ENCODE measurements at regions not wholly inside any gene's neighbourhood (a gene's known extent, or its start where the extent isn't known, plus 50 kb on each side); places are given as distances from the start of the nearest gene placed in this dataset.

DNA sequence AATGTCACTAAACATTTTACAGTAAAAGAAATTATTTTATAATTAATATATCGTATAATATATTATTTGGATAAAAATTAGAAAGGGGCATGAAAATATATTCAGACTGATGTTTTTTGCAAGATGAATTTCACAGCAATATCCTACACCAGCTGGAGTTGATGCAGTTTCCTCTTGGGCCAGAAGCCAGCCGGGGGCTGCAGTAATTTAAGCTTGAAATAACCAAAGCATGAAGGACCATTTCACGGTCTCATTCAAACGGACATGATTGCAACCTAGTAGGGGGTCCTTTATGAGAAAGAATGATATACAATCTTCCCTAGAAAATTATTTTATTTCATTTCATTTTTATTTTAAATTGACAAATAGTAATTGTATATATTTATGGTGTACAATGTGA, 797.2 kb upstream of the PCDH9 start:
- FAIRE-seq (no peak), DNase-seq (no peak)
- Histone ChIP-seq H3K36me3 (ENCODE audit: control insufficient read depth in 3 of 3, insufficient read depth in 2 of 3, low read depth in 1 of 3, low read length in 3 of 3) (no peaks in the 10 kb centered on the region), H3K4me3 (ENCODE audit: low read depth in 1 of 3, low read length in 3 of 3) (no peak overlapping the region), H3K27ac (ENCODE audit: low read depth in 1 of 3, low read length in 2 of 3) (no peak overlapping the region), H3K4me1 (ENCODE audit: control insufficient read depth in 3 of 3, insufficient read depth in 2 of 3, low read depth in 1 of 3, low read length in 2 of 3) (no peaks in the 10 kb centered on the region), H3K27me3 (ENCODE audit: control insufficient read depth in 3 of 3, insufficient read depth in 3 of 3, low read length in 3 of 3) (no peaks in the 10 kb centered on the region), H3K9me3 (ENCODE audit: control insufficient read depth in 2 of 2, insufficient read depth in 1 of 2, low read depth in 1 of 2, low read length in 1 of 2) (peaks cover 0 to 5% of the 10 kb centered on the region in 2 donors)
- 75 to 90% (median 84%) methylated on average over 4 of the region's 4 CpGs for WGBS, 3 donors

GRCh38 chr13:68026077-68026476, 795.9 kb upstream of the PCDH9 start:
- no peak overlapping the region for H3K4me3 ChIP-seq (ENCODE audit: low read depth in 1 of 3, low read length in 3 of 3)
- FAIRE-seq = no peak
- WGBS, 3 donors = 47 to 60% (median 48%) methylated on average over 3 of the region's 3 CpGs
- no peak for DNase-seq
- no peaks in the 10 kb centered on the region for H3K36me3 ChIP-seq (ENCODE audit: control insufficient read depth in 3 of 3, insufficient read depth in 2 of 3, low read depth in 1 of 3, low read length in 3 of 3)
- H3K27ac ChIP-seq (ENCODE audit: low read depth in 1 of 3, low read length in 2 of 3) = no peak overlapping the region
- H3K4me1 ChIP-seq (ENCODE audit: control insufficient read depth in 3 of 3, insufficient read depth in 2 of 3, low read depth in 1 of 3, low read length in 2 of 3) = no peaks in the 10 kb centered on the region
- no peaks in the 10 kb centered on the region for H3K27me3 ChIP-seq (ENCODE audit: control insufficient read depth in 3 of 3, insufficient read depth in 3 of 3, low read length in 3 of 3)
- H3K9me3 ChIP-seq (ENCODE audit: control insufficient read depth in 2 of 2, insufficient read depth in 1 of 2, low read depth in 1 of 2, low read length in 1 of 2) = peaks cover 0 to 5% of the 10 kb centered on the region in 2 donors

GRCh38 chr13:68025604-68026003, 795.5 kb upstream of the PCDH9 start:
- Histone ChIP-seq H3K4me1 (ENCODE audit: control insufficient read depth in 3 of 3, insufficient read depth in 2 of 3, low read depth in 1 of 3, low read length in 2 of 3) (no peaks in the 10 kb centered on the region), H3K4me3 (ENCODE audit: low read depth in 1 of 3, low read length in 3 of 3) (no peak overlapping the region), H3K9me3 (ENCODE audit: control insufficient read depth in 2 of 2, insufficient read depth in 1 of 2, low read depth in 1 of 2, low read length in 1 of 2) (peaks cover 0 to 5% of the 10 kb centered on the region in 2 donors), H3K36me3 (ENCODE audit: control insufficient read depth in 3 of 3, insufficient read depth in 2 of 3, low read depth in 1 of 3, low read length in 3 of 3) (no peaks in the 10 kb centered on the region), H3K27ac (ENCODE audit: low read depth in 1 of 3, low read length in 2 of 3) (no peak overlapping the region), H3K27me3 (ENCODE audit: control insufficient read depth in 3 of 3, insufficient read depth in 3 of 3, low read length in 3 of 3) (no peaks in the 10 kb centered on the region)
- FAIRE-seq = no peak
- 72 to 89% (median 81%) methylated on average over 2 of the region's 2 CpGs for WGBS, 3 donors
- DNase-seq = no peak

DNA sequence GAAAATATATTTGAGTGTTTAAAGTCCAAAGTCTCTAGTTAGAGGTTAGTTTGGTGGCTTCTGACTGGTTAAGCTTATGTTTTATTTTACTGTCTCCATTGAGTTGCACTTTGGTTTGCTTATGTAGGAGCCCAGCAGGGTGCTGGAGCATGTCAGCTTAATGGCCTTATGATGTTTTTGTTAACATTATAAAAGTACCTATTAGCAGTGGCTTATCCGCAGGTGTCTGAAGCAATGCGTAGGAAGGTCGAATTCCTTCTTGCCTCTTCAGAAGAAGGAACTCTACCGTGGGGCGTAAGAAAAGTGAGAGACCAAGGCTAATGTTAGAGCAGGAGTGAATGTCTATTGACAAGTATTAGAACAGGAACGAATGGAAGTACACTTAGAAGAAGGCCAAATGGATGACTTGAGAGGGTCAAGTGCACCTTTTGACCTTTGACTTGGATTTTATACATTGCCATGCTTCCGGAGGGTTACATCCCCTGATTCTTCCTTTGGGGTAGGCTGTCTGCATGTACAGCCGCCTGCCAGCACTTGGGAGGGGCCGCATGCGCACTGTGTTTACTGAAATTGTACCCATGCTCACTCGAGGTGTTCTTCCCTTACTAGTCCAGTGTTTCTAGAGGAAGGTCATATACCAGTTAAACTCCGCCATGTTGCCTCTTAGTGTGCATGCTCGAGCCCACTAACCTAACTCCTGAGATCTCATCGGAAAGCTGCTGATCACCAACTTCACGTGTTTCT, 793.9 kb upstream of the PCDH9 start:
- H3K4me1 ChIP-seq (ENCODE audit: control insufficient read depth in 3 of 3, insufficient read depth in 2 of 3, low read depth in 1 of 3, low read length in 2 of 3) = no peaks in the 10 kb centered on the region
- FAIRE-seq (no peak), DNase-seq (peak; percentile 2 to 43)
- H3K27ac ChIP-seq (ENCODE audit: low read depth in 1 of 3, low read length in 2 of 3) = no peak overlapping the region
- H3K9me3 ChIP-seq (ENCODE audit: control insufficient read depth in 2 of 2, insufficient read depth in 1 of 2, low read depth in 1 of 2, low read length in 1 of 2) = peaks cover 0 to 5% of the 10 kb centered on the region in 2 donors
- H3K4me3 ChIP-seq (ENCODE audit: low read depth in 1 of 3, low read length in 3 of 3) = no peak overlapping the region
- no peaks in the 10 kb centered on the region for H3K27me3 ChIP-seq (ENCODE audit: control insufficient read depth in 3 of 3, insufficient read depth in 3 of 3, low read length in 3 of 3)
- WGBS, 3 donors = 66 to 70% (median 69%) methylated on average over 15 of the region's 15 CpGs
- no peaks in the 10 kb centered on the region for H3K36me3 ChIP-seq (ENCODE audit: control insufficient read depth in 3 of 3, insufficient read depth in 2 of 3, low read depth in 1 of 3, low read length in 3 of 3)

DNA sequence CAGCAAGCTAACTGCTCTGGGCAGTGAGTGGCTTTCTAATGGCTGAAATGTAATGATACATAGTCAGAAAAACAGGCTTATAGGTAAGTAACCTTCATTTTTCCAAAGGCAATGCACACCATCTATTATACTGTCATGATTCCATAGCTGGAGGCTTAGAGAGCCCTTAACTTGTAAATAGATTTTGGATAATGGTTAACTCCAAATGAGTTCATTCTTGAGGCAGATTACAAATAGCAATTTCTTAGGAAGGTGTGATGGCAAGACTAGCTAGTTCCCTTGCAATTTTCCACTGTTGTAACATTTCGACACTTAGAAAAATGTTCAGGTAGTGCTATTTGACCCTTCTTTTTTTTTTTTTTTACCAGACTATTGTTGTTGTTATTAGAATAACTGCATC, 789.8 kb upstream of the PCDH9 start:
- FAIRE-seq (no peak), DNase-seq (no peak)
- no peaks in the 10 kb centered on the region for H3K27me3 ChIP-seq (ENCODE audit: control insufficient read depth in 3 of 3, insufficient read depth in 3 of 3, low read length in 3 of 3)
- H3K9me3 ChIP-seq (ENCODE audit: control insufficient read depth in 2 of 2, insufficient read depth in 1 of 2, low read depth in 1 of 2, low read length in 1 of 2) = peaks cover 0 to 5% of the 10 kb centered on the region in 2 donors
- H3K4me1 ChIP-seq (ENCODE audit: control insufficient read depth in 3 of 3, insufficient read depth in 2 of 3, low read depth in 1 of 3, low read length in 2 of 3) = no peaks in the 10 kb centered on the region
- WGBS, 3 donors = 77 to 90% (median 88%) methylated on average over 1 of the region's 1 CpG
- no peak overlapping the region for H3K4me3 ChIP-seq (ENCODE audit: low read depth in 1 of 3, low read length in 3 of 3)
- H3K27ac ChIP-seq (ENCODE audit: low read depth in 1 of 3, low read length in 2 of 3) = no peak overlapping the region
- H3K36me3 ChIP-seq (ENCODE audit: control insufficient read depth in 3 of 3, insufficient read depth in 2 of 3, low read depth in 1 of 3, low read length in 3 of 3) = no peaks in the 10 kb centered on the region

DNA sequence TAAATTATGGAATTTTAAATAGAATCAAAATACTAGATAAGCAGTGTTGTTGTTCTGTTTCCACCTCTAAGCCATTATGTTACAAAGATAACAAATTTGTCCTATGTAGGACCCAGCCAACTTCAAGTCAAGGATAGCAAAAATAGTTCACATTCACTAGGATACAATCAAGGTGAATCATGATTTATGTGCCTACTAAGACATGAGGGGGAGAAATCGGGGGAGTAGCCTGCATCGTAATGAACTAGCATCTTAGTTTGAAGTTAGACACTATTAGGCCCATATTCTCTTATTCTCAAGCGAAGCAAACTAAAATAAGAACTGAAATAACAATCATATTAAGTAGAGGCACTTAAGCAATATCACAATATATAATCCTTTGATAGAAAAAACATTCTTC, 779.4 kb upstream of the PCDH9 start:
- Histone ChIP-seq H3K4me3 (ENCODE audit: low read depth in 1 of 3, low read length in 3 of 3) (no peak overlapping the region), H3K36me3 (ENCODE audit: control insufficient read depth in 3 of 3, insufficient read depth in 2 of 3, low read depth in 1 of 3, low read length in 3 of 3) (no peaks in the 10 kb centered on the region), H3K9me3 (ENCODE audit: control insufficient read depth in 2 of 2, insufficient read depth in 1 of 2, low read depth in 1 of 2, low read length in 1 of 2) (no peaks in the 10 kb centered on the region), H3K4me1 (ENCODE audit: control insufficient read depth in 3 of 3, insufficient read depth in 2 of 3, low read depth in 1 of 3, low read length in 2 of 3) (no peaks in the 10 kb centered on the region), H3K27ac (ENCODE audit: low read depth in 1 of 3, low read length in 2 of 3) (no peak overlapping the region), H3K27me3 (ENCODE audit: control insufficient read depth in 3 of 3, insufficient read depth in 3 of 3, low read length in 3 of 3) (no peaks in the 10 kb centered on the region)
- DNase-seq (no peak), FAIRE-seq (no peak)
- WGBS, 3 donors = 84 to 90% (median 89%) methylated on average over 3 of the region's 3 CpGs

GRCh38 chr13:68007576-68007975, 777.4 kb upstream of the PCDH9 start:
- Histone ChIP-seq H3K36me3 (ENCODE audit: control insufficient read depth in 3 of 3, insufficient read depth in 2 of 3, low read depth in 1 of 3, low read length in 3 of 3) (no peaks in the 10 kb centered on the region), H3K4me3 (ENCODE audit: low read depth in 1 of 3, low read length in 3 of 3) (no peak overlapping the region), H3K27ac (ENCODE audit: low read depth in 1 of 3, low read length in 2 of 3) (no peak overlapping the region), H3K4me1 (ENCODE audit: control insufficient read depth in 3 of 3, insufficient read depth in 2 of 3, low read depth in 1 of 3, low read length in 2 of 3) (no peaks in the 10 kb centered on the region), H3K9me3 (ENCODE audit: control insufficient read depth in 2 of 2, insufficient read depth in 1 of 2, low read depth in 1 of 2, low read length in 1 of 2) (no peaks in the 10 kb centered on the region), H3K27me3 (ENCODE audit: control insufficient read depth in 3 of 3, insufficient read depth in 3 of 3, low read length in 3 of 3) (no peaks in the 10 kb centered on the region)
- DNase-seq (no peak), FAIRE-seq (no peak)
- 44 to 69% (median 46%) methylated on average over 1 of the region's 1 CpG for WGBS, 3 donors

GRCh38 chr13:67996101-67996500, 766.0 kb upstream of the PCDH9 start:
- FAIRE-seq = no peak
- no peaks in the 10 kb centered on the region for H3K9me3 ChIP-seq (ENCODE audit: control insufficient read depth in 2 of 2, insufficient read depth in 1 of 2, low read depth in 1 of 2, low read length in 1 of 2)
- WGBS, 3 donors = 91 to 92% (median 91%) methylated on average over 11 of the region's 11 CpGs
- H3K27me3 ChIP-seq (ENCODE audit: control insufficient read depth in 3 of 3, insufficient read depth in 3 of 3, low read length in 3 of 3) = no peaks in the 10 kb centered on the region
- no peaks in the 10 kb centered on the region for H3K36me3 ChIP-seq (ENCODE audit: control insufficient read depth in 3 of 3, insufficient read depth in 2 of 3, low read depth in 1 of 3, low read length in 3 of 3)
- H3K4me3 ChIP-seq (ENCODE audit: low read depth in 1 of 3, low read length in 3 of 3) = no peak overlapping the region
- no peak overlapping the region for H3K27ac ChIP-seq (ENCODE audit: low read depth in 1 of 3, low read length in 2 of 3)
- DNase-seq = no peak
- H3K4me1 ChIP-seq (ENCODE audit: control insufficient read depth in 3 of 3, insufficient read depth in 2 of 3, low read depth in 1 of 3, low read length in 2 of 3) = no peaks in the 10 kb centered on the region

DNA sequence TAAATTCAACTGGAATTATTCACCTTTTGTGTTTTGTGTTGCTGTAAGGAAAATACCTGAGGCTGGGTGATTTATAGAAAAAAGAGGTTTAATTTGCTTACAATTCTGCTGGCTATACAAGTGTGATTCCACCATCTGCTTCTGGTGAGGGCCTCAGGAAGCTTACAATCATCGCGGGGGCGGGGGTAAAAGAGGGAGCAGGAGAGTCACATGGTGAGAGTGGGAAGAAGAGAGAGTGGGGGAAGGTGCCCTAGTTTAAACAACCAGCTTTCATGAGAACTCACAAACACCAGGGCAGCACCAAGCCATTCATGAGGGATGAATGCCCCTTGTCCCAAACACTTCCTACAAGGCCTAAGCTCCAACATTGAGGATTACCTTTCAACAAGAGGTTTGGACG, 760.7 kb upstream of the PCDH9 start:
- no peaks in the 10 kb centered on the region for H3K4me1 ChIP-seq (ENCODE audit: control insufficient read depth in 3 of 3, insufficient read depth in 2 of 3, low read depth in 1 of 3, low read length in 2 of 3)
- no peaks in the 10 kb centered on the region for H3K9me3 ChIP-seq (ENCODE audit: control insufficient read depth in 2 of 2, insufficient read depth in 1 of 2, low read depth in 1 of 2, low read length in 1 of 2)
- no peak overlapping the region for H3K4me3 ChIP-seq (ENCODE audit: low read depth in 1 of 3, low read length in 3 of 3)
- no peaks in the 10 kb centered on the region for H3K36me3 ChIP-seq (ENCODE audit: control insufficient read depth in 3 of 3, insufficient read depth in 2 of 3, low read depth in 1 of 3, low read length in 3 of 3)
- FAIRE-seq (no peak), DNase-seq (no peak)
- no peak overlapping the region for H3K27ac ChIP-seq (ENCODE audit: low read depth in 1 of 3, low read length in 2 of 3)
- no peaks in the 10 kb centered on the region for H3K27me3 ChIP-seq (ENCODE audit: control insufficient read depth in 3 of 3, insufficient read depth in 3 of 3, low read length in 3 of 3)
- 81 to 94% (median 93%) methylated on average over 4 of the region's 4 CpGs for WGBS, 3 donors
